CD4-positive, alpha-beta T cell (primary cell): ENCODE measurements at regions not wholly inside any gene's neighbourhood (a gene's known extent, or its start where the extent isn't known, plus 50 kb on each side); places are given as distances from the start of the nearest gene placed in this dataset.

Experiments used
- ATAC-seq: fragments of 200-7000 bp; cut with Tn5 transposase; one replicate; pipeline ENCODE4 v1.10.0; 2022; ENCODE audit warnings: mild to moderate bottlenecking; ENCODE audit not compliant: poor library complexity
- CTCF ChIA-PET: fragments of 350-600 bp; sonication (Branson Sonifier 250); formaldehyde crosslinking; loops from one replicate; lab custom pipeline; 2021; ENCODE audit warnings: antibody characterized with exemption, inconsistent platforms; lab: Charles Lee
- POLR2A ChIA-PET: fragments of 350-600 bp; sonication (Branson Sonifier 250); formaldehyde crosslinking; loops from one replicate; lab custom pipeline; 2021; ENCODE audit warnings: antibody characterized with exemption, inconsistent platforms; lab: Charles Lee
- DNase-seq, 14 experiments: peaks; one replicate each; pipeline ENCODE4 v3.0.0-alpha.2; 2013 to 2020; ENCODE audit warnings: mixed read lengths in 2 of 14
- H3K27ac ChIP-seq, 2 donors: one replicate each; pipeline versions ENCODE4 v1.5.1 to v1.7.0; 2013; ENCODE audit warnings: low read length in 2 of 2, low read depth in 1 of 2, mild to moderate bottlenecking in 1 of 2
- H3K27me3 ChIP-seq, 2 experiments: 1 replicate in 1 of 2; 2 replicates in 1 of 2; pipeline versions ENCODE4 v1.6.1 to v1.7.0; 2013; ENCODE audit warnings: low read length in 2 of 2, control low read depth in 1 of 2, mild to moderate bottlenecking in 1 of 2, moderate library complexity in 1 of 2; ENCODE audit not compliant: insufficient read depth in 2 of 2, control insufficient read depth in 1 of 2
- H3K36me3 ChIP-seq: one replicate; pipeline ENCODE4 v1.6.1; 2013; ENCODE audit warnings: low read length, control low read depth; ENCODE audit not compliant: insufficient read depth
- H3K4me1 ChIP-seq: one replicate; pipeline ENCODE4 v1.6.1; 2013; ENCODE audit warnings: low read length, control low read depth; ENCODE audit not compliant: insufficient read depth
- H3K4me3 ChIP-seq: one replicate; pipeline ENCODE4 v1.5.1; 2013; ENCODE audit warnings: mild to moderate bottlenecking, low read length, moderate library complexity
- H3K9me3 ChIP-seq, 2 experiments: 1 replicate in 1 of 2; 2 replicates in 1 of 2; pipeline versions ENCODE4 v1.6.1 to v1.7.0; 2013; ENCODE audit warnings: low read length in 2 of 2, mild to moderate bottlenecking in 2 of 2, control low read depth in 1 of 2, moderate library complexity in 1 of 2; ENCODE audit not compliant: control insufficient read depth in 1 of 2, insufficient read depth in 1 of 2
- H3K27ac Mint-ChIP-seq: one replicate; pipeline ENCODE4 v1.8.0; 2020; ENCODE audit warnings: mixed read lengths
- H3K27me3 Mint-ChIP-seq: one replicate; pipeline ENCODE4 v1.8.0; 2021; ENCODE audit warnings: mixed read lengths
- H3K36me3 Mint-ChIP-seq: one replicate; pipeline ENCODE4 v1.8.0; 2021; ENCODE audit warnings: low read depth, mixed read lengths
- H3K4me1 Mint-ChIP-seq: one replicate; pipeline ENCODE4 v1.8.0; 2021; ENCODE audit warnings: low read depth, mixed read lengths
- H3K4me3 Mint-ChIP-seq: one replicate; pipeline ENCODE4 v1.8.0; 2020; ENCODE audit warnings: mild to moderate bottlenecking, mixed read lengths
- H3K9me3 Mint-ChIP-seq: one replicate; pipeline ENCODE4 v1.8.0; 2020; ENCODE audit warnings: mixed read lengths
- CTCF ChIP-seq: fragments of 200-600 bp; IDR thresholded peaks from one replicate; pipeline ENCODE4 v1.8.0; 2022; ENCODE audit warnings: antibody characterized with exemption, mild to moderate bottlenecking
- intact Hi-C, 2 experiments: fragments of 100-400 bp; cut with DNase I in 1 of 2; cut with micrococcal nuclease in 1 of 2; formaldehyde crosslinking; loops; one replicate each; pipeline versions ENCODE4 v1.15.1 to v1.9.0; 2023 to 2025; cut with DNase I, micrococcal nuclease

GRCh38 chr2:205911306-205911705, 174.7 kb downstream of the INO80D start:
- H3K27ac ChIP-seq, result no peak overlapping the region
- H3K27me3 ChIP-seq, result peaks cover 6 to 8% of the 10 kb centered on the region in 2 experiments
- Mint-ChIP-seq H3K9me3 (no peaks in the 10 kb centered on the region), H3K36me3 (no peaks in the 10 kb centered on the region), H3K27me3 (peaks cover 43% of the 10 kb centered on the region), H3K4me1 (no peaks in the 10 kb centered on the region), H3K4me3 (no peak overlapping the region), H3K27ac (no peak overlapping the region)
- DNase-seq, result no peak
- no peak for ATAC-seq
- H3K4me3 ChIP-seq, result no peak overlapping the region
- no peak for TF ChIP-seq CTCF
- no peaks in the 10 kb centered on the region for H3K36me3 ChIP-seq
- no peaks in the 10 kb centered on the region for H3K9me3 ChIP-seq
- ChIA-PET CTCF (no interaction called here), POLR2A (no interaction called here)
- H3K4me1 ChIP-seq, result no peaks in the 10 kb centered on the region
- intact Hi-C loops, result no loop called here

- no peaks in the 10 kb centered on the region for H3K36me3 ChIP-seq
- intact Hi-C loops, result no loop called here
- no peak overlapping the region for H3K4me3 ChIP-seq
- ATAC-seq (no peak), DNase-seq (no peak)
- H3K9me3 ChIP-seq, result no peaks in the 10 kb centered on the region
- H3K4me1 Mint-ChIP-seq, result no peaks in the 10 kb centered on the region
- H3K27me3 ChIP-seq, result peaks cover 6 to 8% of the 10 kb centered on the region in 2 experiments
- no peak overlapping the region for H3K4me3 Mint-ChIP-seq
- H3K27ac ChIP-seq, result no peak overlapping the region
- H3K4me1 ChIP-seq, result no peaks in the 10 kb centered on the region
- ChIA-PET POLR2A (no interaction called here), CTCF (no interaction called here)
- no peak overlapping the region for H3K27ac Mint-ChIP-seq
- no peaks in the 10 kb centered on the region for H3K9me3 Mint-ChIP-seq
- H3K36me3 Mint-ChIP-seq, result no peaks in the 10 kb centered on the region
- no peak for TF ChIP-seq CTCF
- peaks cover 34% of the 10 kb centered on the region for H3K27me3 Mint-ChIP-seq
Observed at GRCh38 chr2:205909184-205909572, 176.8 kb downstream of the INO80D start.

- DNase-seq (no peak), ATAC-seq (no peak)
- ChIA-PET POLR2A (no interaction called here), CTCF (no interaction called here)
- Histone ChIP-seq H3K9me3 (no peaks in the 10 kb centered on the region), H3K27ac (no peak overlapping the region), H3K4me3 (no peak overlapping the region), H3K27me3 (peaks cover 6 to 8% of the 10 kb centered on the region in 2 experiments), H3K36me3 (no peaks in the 10 kb centered on the region), H3K4me1 (no peaks in the 10 kb centered on the region)
- Mint-ChIP-seq H3K27me3 (peaks cover 34% of the 10 kb centered on the region), H3K36me3 (no peaks in the 10 kb centered on the region), H3K9me3 (no peaks in the 10 kb centered on the region), H3K4me1 (no peaks in the 10 kb centered on the region), H3K27ac (no peak overlapping the region), H3K4me3 (no peak overlapping the region)
- TF ChIP-seq CTCF, result no peak
- intact Hi-C loops, result no loop called here
Observed at GRCh38 chr2:205908212-205909183, 177.5 kb downstream of the INO80D start.
